ENCODE measurements at regions not wholly inside any gene's neighbourhood (a gene's known extent, or its start where the extent isn't known, plus 50 kb on each side); places are given as distances from the start of the nearest gene placed in this dataset.

DNA sequence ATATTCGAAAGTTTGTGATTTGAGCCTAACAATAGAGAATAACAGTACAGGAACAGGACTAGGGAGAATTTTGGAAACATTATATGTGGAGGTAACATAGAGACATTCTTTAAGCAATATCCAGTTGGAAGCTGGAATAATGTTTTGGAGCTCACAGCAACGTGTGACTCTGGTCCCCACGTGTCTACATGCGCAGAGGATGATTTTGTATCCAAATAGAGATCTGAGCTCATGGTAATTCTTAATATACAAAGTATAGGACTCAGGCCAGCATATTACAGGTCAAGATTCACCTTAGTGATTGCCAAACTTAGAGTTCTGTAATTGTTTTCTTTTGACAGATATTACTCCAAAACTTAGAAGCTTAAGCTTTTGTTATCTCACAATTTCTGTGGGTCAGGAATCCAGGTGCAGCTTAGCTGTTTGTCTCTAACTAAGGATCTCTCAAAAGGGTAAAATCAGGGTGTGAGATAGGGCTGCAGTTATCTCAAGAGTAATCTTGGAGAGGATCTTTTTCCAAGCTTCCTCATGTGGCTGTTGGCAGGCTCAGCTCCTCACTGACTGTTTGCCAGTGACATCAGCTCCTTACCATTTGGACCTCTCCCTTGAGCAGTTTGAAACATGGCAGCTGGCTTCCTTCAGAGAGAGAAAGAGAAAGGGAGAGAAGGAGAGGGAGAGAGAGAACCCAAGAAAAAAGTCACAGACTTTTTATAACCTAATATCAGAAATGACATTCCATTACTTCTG is 272.0 kb upstream of the ZNF462 start:
- TF ChIP-seq CTCF (IDR thresholded peaks at IDR 0.05) (no peak), POLR2A (IDR thresholded peaks at IDR 0.05) (no peak)
